ENCODE measurements at regions not wholly inside any gene's neighbourhood (a gene's known extent, or its start where the extent isn't known, plus 50 kb on each side); places are given as distances from the start of the nearest gene placed in this dataset.

DNA sequence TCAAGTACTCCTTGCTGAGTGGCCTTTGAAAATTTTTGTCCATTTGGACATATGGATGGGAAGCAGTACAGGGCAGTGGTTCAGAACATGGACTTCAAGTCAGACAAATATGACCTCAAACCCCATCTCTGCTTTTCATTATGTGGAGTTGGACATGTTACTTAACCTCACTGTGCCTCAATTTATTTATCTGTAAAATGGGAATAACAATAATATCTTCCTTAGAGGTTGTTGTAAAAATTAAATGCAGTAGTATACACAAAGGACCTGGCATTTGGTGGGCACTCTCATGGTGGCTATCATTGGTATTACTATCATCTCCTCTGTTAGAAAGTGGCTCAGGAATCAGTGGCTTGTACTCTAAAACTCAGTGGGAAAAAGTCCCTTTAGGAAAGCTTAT, 204.0 kb upstream of the MYLIP start:
- ATAC-seq (no peak), FAIRE-seq (no peak), DNase-seq (ENCODE audit: low read depth, low spot score) (no peak)
- Histone ChIP-seq H3K9ac (ENCODE audit: control insufficient read depth, insufficient read depth, low read length) (no peak overlapping the region), H3K36me3 (ENCODE audit: control insufficient read depth in 2 of 2, insufficient read depth in 2 of 2, low read length in 1 of 2) (no peaks in the 10 kb centered on the region), H4K20me1 (ENCODE audit: control insufficient read depth, insufficient read depth) (no peaks in the 10 kb centered on the region), H3K9me3 (replicated peaks; ENCODE audit: control insufficient read depth, insufficient read depth, low read length) (no peaks in the 10 kb centered on the region), H3K27ac (ENCODE audit: control insufficient read depth, insufficient read depth) (no peak overlapping the region), H3K4me3 (no peak overlapping the region), H3K4me1 (ENCODE audit: control insufficient read depth, insufficient read depth, low read length) (no peaks in the 10 kb centered on the region), H3K27me3 (replicated peaks in 1 of 2; ENCODE audit: control insufficient read depth in 2 of 2, insufficient read depth in 2 of 2, low read length in 1 of 2) (no peaks in the 10 kb centered on the region), H3K4me2 (ENCODE audit: control insufficient read depth, insufficient read depth) (no peak overlapping the region), H3K79me2 (ENCODE audit: control insufficient read depth, insufficient read depth, low read length) (no peaks in the 10 kb centered on the region), H2AFZ (ENCODE audit: control insufficient read depth, low read depth, low read length) (no peak overlapping the region)
- BruUV-seq (replicated peaks) = no TSS peak
- ChIA-PET CTCF (no interaction called here), RAD21 (ENCODE audit: unreplicated experiment) (no interaction called here), POLR2A (no interaction called here), SMC1A (ENCODE audit: uncharacterized antibody, unreplicated experiment) (no interaction called here)
- intact Hi-C loops (cut with micrococcal nuclease; ENCODE audit: unreplicated experiment) = no loop called here
- TF ChIP-seq STAT1 (conservative IDR thresholded peaks at IDR 0.05) (no peak), CEBPB (IDR thresholded peaks at IDR 0.05; ENCODE audit: borderline replicate concordance in 1 of 2, low read depth in 2 of 2, low read length in 2 of 2) (no peak), RBBP5 (conservative IDR thresholded peaks at IDR 0.05) (no peak), IRF4 (IDR thresholded peaks at IDR 0.05; ENCODE audit: low read depth, low read length) (no peak), JUNB (IDR thresholded peaks at IDR 0.05) (no peak), NRF1 (conservative IDR thresholded peaks at IDR 0.05; ENCODE audit: low read depth, low read length) (no peak), MTA3 (IDR thresholded peaks at IDR 0.05; ENCODE audit: borderline replicate concordance, low read length) (no peak), TAF1 (IDR thresholded peaks at IDR 0.05; ENCODE audit: borderline replicate concordance, low read depth, low read length) (no peak), CBX3 (IDR thresholded peaks at IDR 0.05; ENCODE audit: borderline replicate concordance, low read depth) (no peak), SIN3A (IDR thresholded peaks at IDR 0.05; ENCODE audit: low read depth, low read length) (no peak), PAX5 (IDR thresholded peaks at IDR 0.05; ENCODE audit: borderline replicate concordance, low read depth, low read length) (no peak), CHD4 (IDR thresholded peaks at IDR 0.05) (no peak)
- TF ChIP-seq, protein P1, sequence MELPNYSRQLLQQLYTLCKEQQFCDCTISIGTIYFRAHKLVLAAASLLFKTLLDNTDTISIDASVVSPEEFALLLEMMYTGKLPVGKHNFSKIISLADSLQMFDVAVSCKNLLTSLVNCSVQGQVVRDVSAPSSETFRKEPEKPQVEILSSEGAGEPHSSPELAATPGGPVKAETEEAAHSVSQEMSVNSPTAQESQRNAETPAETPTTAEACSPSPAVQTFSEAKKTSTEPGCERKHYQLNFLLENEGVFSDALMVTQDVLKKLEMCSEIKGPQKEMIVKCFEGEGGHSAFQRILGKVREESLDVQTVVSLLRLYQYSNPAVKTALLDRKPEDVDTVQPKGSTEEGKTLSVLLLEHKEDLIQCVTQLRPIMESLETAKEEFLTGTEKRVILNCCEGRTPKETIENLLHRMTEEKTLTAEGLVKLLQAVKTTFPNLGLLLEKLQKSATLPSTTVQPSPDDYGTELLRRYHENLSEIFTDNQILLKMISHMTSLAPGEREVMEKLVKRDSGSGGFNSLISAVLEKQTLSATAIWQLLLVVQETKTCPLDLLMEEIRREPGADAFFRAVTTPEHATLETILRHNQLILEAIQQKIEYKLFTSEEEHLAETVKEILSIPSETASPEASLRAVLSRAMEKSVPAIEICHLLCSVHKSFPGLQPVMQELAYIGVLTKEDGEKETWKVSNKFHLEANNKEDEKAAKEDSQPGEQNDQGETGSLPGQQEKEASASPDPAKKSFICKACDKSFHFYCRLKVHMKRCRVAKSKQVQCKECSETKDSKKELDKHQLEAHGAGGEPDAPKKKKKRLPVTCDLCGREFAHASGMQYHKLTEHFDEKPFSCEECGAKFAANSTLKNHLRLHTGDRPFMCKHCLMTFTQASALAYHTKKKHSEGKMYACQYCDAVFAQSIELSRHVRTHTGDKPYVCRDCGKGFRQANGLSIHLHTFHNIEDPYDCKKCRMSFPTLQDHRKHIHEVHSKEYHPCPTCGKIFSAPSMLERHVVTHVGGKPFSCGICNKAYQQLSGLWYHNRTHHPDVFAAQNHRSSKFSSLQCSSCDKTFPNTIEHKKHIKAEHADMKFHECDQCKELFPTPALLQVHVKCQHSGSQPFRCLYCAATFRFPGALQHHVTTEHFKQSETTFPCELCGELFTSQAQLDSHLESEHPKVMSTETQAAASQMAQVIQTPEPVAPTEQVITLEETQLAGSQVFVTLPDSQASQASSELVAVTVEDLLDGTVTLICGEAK (IDR thresholded peaks at IDR 0.05; ENCODE audit: borderline replicate concordance) = no peak
- TF ChIP-seq, protein P2, sequence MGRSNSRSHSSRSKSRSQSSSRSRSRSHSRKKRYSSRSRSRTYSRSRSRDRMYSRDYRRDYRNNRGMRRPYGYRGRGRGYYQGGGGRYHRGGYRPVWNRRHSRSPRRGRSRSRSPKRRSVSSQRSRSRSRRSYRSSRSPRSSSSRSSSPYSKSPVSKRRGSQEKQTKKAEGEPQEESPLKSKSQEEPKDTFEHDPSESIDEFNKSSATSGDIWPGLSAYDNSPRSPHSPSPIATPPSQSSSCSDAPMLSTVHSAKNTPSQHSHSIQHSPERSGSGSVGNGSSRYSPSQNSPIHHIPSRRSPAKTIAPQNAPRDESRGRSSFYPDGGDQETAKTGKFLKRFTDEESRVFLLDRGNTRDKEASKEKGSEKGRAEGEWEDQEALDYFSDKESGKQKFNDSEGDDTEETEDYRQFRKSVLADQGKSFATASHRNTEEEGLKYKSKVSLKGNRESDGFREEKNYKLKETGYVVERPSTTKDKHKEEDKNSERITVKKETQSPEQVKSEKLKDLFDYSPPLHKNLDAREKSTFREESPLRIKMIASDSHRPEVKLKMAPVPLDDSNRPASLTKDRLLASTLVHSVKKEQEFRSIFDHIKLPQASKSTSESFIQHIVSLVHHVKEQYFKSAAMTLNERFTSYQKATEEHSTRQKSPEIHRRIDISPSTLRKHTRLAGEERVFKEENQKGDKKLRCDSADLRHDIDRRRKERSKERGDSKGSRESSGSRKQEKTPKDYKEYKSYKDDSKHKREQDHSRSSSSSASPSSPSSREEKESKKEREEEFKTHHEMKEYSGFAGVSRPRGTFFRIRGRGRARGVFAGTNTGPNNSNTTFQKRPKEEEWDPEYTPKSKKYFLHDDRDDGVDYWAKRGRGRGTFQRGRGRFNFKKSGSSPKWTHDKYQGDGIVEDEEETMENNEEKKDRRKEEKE (IDR thresholded peaks at IDR 0.05) = no peak
- in situ Hi-C loops (cut with MboI) = no loop called here

Data from GM12878 (cell line).